Mesendoderm (in vitro differentiated cells): ENCODE measurements at regions not wholly inside any gene's neighbourhood (a gene's known extent, or its start where the extent isn't known, plus 50 kb on each side); places are given as distances from the start of the nearest gene placed in this dataset.

Experiments used
- DNase-seq: peaks from one replicate; pipeline ENCODE4 v3.0.0; 2013
- H2AK5ac ChIP-seq: 2 replicates; pipeline ENCODE4 v1.6.1; 2013; ENCODE audit warnings: low read length, inconsistent platforms
- H2BK120ac ChIP-seq: 2 replicates; pipeline ENCODE4 v1.6.1; 2013; ENCODE audit warnings: low read depth, mild to moderate bottlenecking, low read length, moderate library complexity, mixed read lengths
- H2BK15ac ChIP-seq: replicated peaks from 2 replicates; pipeline ENCODE4 v1.6.1; 2013; ENCODE audit warnings: low read depth, mild to moderate bottlenecking, moderate library complexity
- H2BK5ac ChIP-seq: 2 replicates; pipeline ENCODE4 v1.6.1; 2013; ENCODE audit warnings: low read length, inconsistent platforms
- H3K18ac ChIP-seq: 2 replicates; pipeline ENCODE4 v1.6.1; 2013; ENCODE audit warnings: mild to moderate bottlenecking, low read length, mixed read lengths
- H3K23ac ChIP-seq: one replicate; pipeline ENCODE4 v1.6.1; 2013; ENCODE audit warnings: low read length
- H3K27ac ChIP-seq: 2 replicates; pipeline ENCODE4 v1.5.1; 2013; ENCODE audit warnings: low read depth, mild to moderate bottlenecking, inconsistent platforms, low read length, moderate library complexity
- H3K27me3 ChIP-seq: 2 replicates; pipeline ENCODE4 v1.6.1; 2013; ENCODE audit warnings: low read length, control low read depth, mild to moderate bottlenecking, inconsistent platforms; ENCODE audit not compliant: insufficient read depth, poor library complexity
- H3K36me3 ChIP-seq: 2 replicates; pipeline ENCODE4 v1.6.1; 2013; ENCODE audit warnings: low read length, inconsistent platforms; ENCODE audit not compliant: control insufficient read depth, insufficient read depth
- H3K4ac ChIP-seq: one replicate; pipeline ENCODE4 v1.6.1; 2013; ENCODE audit warnings: low read depth, mild to moderate bottlenecking, low read length, moderate library complexity
- H3K4me1 ChIP-seq: 2 replicates; pipeline ENCODE4 v1.6.1; 2013; ENCODE audit warnings: low read depth, low read length, inconsistent platforms; ENCODE audit not compliant: control insufficient read depth
- H3K4me2 ChIP-seq: 2 replicates; pipeline ENCODE4 v1.6.1; 2013; ENCODE audit warnings: low read length
- H3K4me3 ChIP-seq: 2 replicates; pipeline ENCODE4 v1.5.1; 2013; ENCODE audit warnings: mild to moderate bottlenecking, low read length
- H3K56ac ChIP-seq: one replicate; pipeline ENCODE4 v1.6.1; 2013; ENCODE audit warnings: low read length
- H3K79me1 ChIP-seq: 2 replicates; pipeline ENCODE4 v1.6.1; 2013; ENCODE audit warnings: low read length, inconsistent platforms
- H3K79me2 ChIP-seq: 2 replicates; pipeline ENCODE4 v1.6.1; 2013; ENCODE audit warnings: mild to moderate bottlenecking, low read length; ENCODE audit not compliant: control insufficient read depth, insufficient read depth
- H3K9ac ChIP-seq: 2 replicates; pipeline ENCODE4 v1.6.1; 2013; ENCODE audit warnings: low read length, inconsistent platforms
- H4K5ac ChIP-seq: one replicate; pipeline ENCODE4 v1.6.1; 2013; ENCODE audit warnings: low read length
- H4K8ac ChIP-seq: one replicate; pipeline ENCODE4 v1.6.1; 2013; ENCODE audit warnings: low read depth, mild to moderate bottlenecking, control low read depth, low read length, moderate library complexity
- WGBS: extraction: QIAGEN DNeasy Blood & Tissue Kit; methylation state at CpG from one replicate; pipeline ENCODE4 v1.1.7; 2013; ENCODE audit warnings: low lambda C conversion rate, missing lambda C conversion rate; ENCODE audit not compliant: insufficient coverage; ENCODE audit errors: extremely low coverage; 5-methylcytosine and 5-hydroxymethylcytosine counted together

GRCh38 chr1:218775501-218776021 is 398.1 kb upstream of the LYPLAL1 start:
- no peak overlapping the region for H2BK120ac ChIP-seq

DNA sequence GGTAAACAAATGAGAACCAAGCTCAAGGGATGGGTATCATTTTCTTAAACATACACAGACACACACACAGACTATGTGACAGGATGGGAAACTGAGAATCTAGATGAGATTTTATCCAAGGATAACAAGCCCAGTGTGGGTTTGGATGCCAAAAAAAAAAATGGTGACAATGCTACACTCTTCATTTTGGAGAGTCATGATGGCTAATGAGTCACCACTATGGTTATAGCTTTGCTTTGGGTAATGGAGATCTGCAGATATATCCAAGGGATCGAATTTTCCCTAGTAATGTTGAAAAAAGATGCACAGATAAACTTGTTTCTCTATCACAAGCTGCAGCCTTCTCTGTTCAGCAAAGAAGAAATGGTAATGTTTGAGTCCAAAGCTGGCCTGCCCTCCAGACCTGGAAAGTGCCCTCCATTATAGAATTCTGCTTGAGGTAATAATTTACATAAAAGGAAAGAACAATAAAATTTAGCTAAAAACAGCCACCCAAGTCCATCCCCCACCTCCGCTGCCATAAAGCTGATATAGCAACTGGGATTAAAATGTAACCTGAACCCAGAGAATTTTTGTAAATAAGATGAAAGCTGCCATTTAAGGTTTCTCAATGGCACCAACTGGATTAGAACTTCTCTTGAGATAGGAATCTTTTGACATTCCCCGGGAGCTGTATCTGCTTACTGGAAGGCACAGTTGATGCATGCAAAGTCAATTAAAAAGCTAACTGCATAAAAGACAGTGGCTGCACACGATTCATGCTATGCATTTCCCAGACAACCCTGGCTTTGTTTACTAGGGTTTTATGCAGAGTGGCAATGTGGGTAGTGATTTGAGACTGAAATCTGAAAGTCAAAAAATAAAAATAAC is 395.2 kb upstream of the LYPLAL1 start:
- no peak overlapping the region for H2BK5ac ChIP-seq
- no peak overlapping the region for H3K4me3 ChIP-seq
- H3K79me2 ChIP-seq = no peaks in the 10 kb centered on the region
- H4K5ac ChIP-seq = no peak overlapping the region
- H3K36me3 ChIP-seq = no peaks in the 10 kb centered on the region
- no peaks in the 10 kb centered on the region for H3K79me1 ChIP-seq
- WGBS = no CpG with 5 or more reads among the region's 4 CpGs
- H3K4ac ChIP-seq = no peak overlapping the region
- H3K27me3 ChIP-seq = no peaks in the 10 kb centered on the region
- no peak overlapping the region for H3K4me2 ChIP-seq
- H3K18ac ChIP-seq = no peak overlapping the region
- no peak for DNase-seq
- H3K27ac ChIP-seq = no peak overlapping the region
- no peak overlapping the region for H4K8ac ChIP-seq
- no peak overlapping the region for H2AK5ac ChIP-seq
- H3K23ac ChIP-seq = no peak overlapping the region
- H2BK120ac ChIP-seq = no peak overlapping the region
- no peak overlapping the region for H3K56ac ChIP-seq
- peaks cover 8% of the 10 kb centered on the region for H3K4me1 ChIP-seq
- H2BK15ac ChIP-seq = no peak overlapping the region
- no peak overlapping the region for H3K9ac ChIP-seq

More at GRCh38 chr1:218775501-218776021, 398.1 kb upstream of the LYPLAL1 start:
- no peak overlapping the region for H3K56ac ChIP-seq
- H3K9ac ChIP-seq = no peak overlapping the region
- no peaks in the 10 kb centered on the region for H3K79me2 ChIP-seq
- no peak overlapping the region for H3K27ac ChIP-seq
- H3K23ac ChIP-seq = no peak overlapping the region
- no peak overlapping the region for H2AK5ac ChIP-seq
- no peak overlapping the region for H3K4me3 ChIP-seq
- H3K4me2 ChIP-seq = no peak overlapping the region
- peak overlapping the region; percentile 78 for H2BK15ac ChIP-seq
- no CpG with 5 or more reads among the region's 4 CpGs for WGBS
- peak overlapping the region; percentile 86 for H4K8ac ChIP-seq
- H3K4ac ChIP-seq = no peak overlapping the region
- peak; percentile 54 for DNase-seq
- H3K18ac ChIP-seq = peak overlapping the region; percentile 39
- H3K4me1 ChIP-seq = peaks cover 8% of the 10 kb centered on the region
- no peak overlapping the region for H4K5ac ChIP-seq
- no peaks in the 10 kb centered on the region for H3K79me1 ChIP-seq
- no peaks in the 10 kb centered on the region for H3K27me3 ChIP-seq
- no peaks in the 10 kb centered on the region for H3K36me3 ChIP-seq
- H2BK5ac ChIP-seq = no peak overlapping the region

- no peaks in the 10 kb centered on the region for H3K36me3 ChIP-seq
- H2BK120ac ChIP-seq = no peak overlapping the region
- no peak overlapping the region for H2AK5ac ChIP-seq
- H3K79me2 ChIP-seq = no peaks in the 10 kb centered on the region
- H2BK15ac ChIP-seq = no peak overlapping the region
- H3K4me1 ChIP-seq = peaks cover 8% of the 10 kb centered on the region
- no peak overlapping the region for H3K9ac ChIP-seq
- DNase-seq = peak; percentile 50
- no peak overlapping the region for H3K4me2 ChIP-seq
- H3K23ac ChIP-seq = no peak overlapping the region
- whole genome bisulfite sequencing = no CpG with 5 or more reads among the region's 4 CpGs
- H3K4ac ChIP-seq = no peak overlapping the region
- H4K5ac ChIP-seq = no peak overlapping the region
- H2BK5ac ChIP-seq = no peak overlapping the region
- H4K8ac ChIP-seq = no peak overlapping the region
- H3K79me1 ChIP-seq = no peaks in the 10 kb centered on the region
- H3K27me3 ChIP-seq = no peaks in the 10 kb centered on the region
- no peak overlapping the region for H3K4me3 ChIP-seq
- H3K18ac ChIP-seq = no peak overlapping the region
- no peak overlapping the region for H3K56ac ChIP-seq
- no peak overlapping the region for H3K27ac ChIP-seq
These were observed 394.2 kb upstream of the LYPLAL1 start for GRCh38 chr1:218779341-218780100.

DNA sequence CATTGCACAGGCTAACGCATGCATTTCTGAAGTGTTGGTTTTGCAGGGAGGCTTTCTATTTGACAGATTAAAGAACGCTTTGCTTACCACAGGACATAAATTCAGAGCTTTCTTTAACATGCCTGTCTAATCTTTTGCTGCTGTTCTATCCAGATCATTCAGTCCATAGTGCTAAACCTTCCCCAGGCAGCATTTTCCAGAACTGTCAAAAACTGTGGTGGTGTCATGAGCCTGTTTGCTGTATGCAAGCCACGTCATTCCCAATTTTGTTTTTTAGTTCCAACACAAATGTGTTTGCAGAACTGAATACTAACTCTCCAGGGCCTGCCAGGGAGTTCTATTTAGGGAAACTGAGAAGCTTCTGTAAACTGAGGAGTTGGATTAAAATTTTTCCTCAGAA is 390.5 kb upstream of the LYPLAL1 start:
- Histone ChIP-seq H2BK120ac (no peak overlapping the region), H3K23ac (no peak overlapping the region), H3K18ac (no peak overlapping the region), H3K4me2 (no peak overlapping the region), H2BK5ac (no peak overlapping the region), H3K4me3 (no peak overlapping the region), H3K79me1 (no peaks in the 10 kb centered on the region), H3K9ac (no peak overlapping the region), H3K36me3 (no peaks in the 10 kb centered on the region), H3K27me3 (no peaks in the 10 kb centered on the region), H2BK15ac (no peak overlapping the region), H3K4ac (no peak overlapping the region), H2AK5ac (no peak overlapping the region), H3K56ac (no peak overlapping the region), H4K8ac (no peak overlapping the region), H4K5ac (no peak overlapping the region), H3K79me2 (no peaks in the 10 kb centered on the region), H3K4me1 (no peaks in the 10 kb centered on the region), H3K27ac (no peak overlapping the region)
- DNase-seq = no peak
- WGBS = no CpG with 5 or more reads among the region's 3 CpGs

DNA sequence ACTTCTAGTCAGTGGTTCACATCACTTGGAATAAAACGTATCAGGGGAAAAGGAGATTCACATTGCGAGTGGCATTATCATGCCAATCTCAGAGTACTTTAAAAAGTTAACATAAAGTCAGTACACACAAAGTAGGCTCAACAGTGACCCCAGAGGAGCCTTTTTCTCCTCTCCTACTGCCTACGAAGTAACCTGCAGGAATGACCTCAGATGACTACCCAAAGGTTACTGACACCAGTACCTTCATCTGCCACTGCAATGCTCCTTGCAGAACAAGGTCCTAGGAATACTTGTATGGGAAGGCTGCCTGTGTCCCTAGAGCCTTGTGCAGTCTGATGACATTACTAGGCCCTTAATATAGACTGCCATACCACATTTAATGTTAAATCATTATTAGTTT is 389.8 kb upstream of the LYPLAL1 start:
- Histone ChIP-seq H3K18ac (no peak overlapping the region), H4K5ac (no peak overlapping the region), H2AK5ac (no peak overlapping the region), H3K27me3 (no peaks in the 10 kb centered on the region), H3K4me1 (no peaks in the 10 kb centered on the region), H2BK5ac (no peak overlapping the region), H3K4me3 (no peak overlapping the region), H3K56ac (no peak overlapping the region), H3K27ac (no peak overlapping the region), H3K9ac (no peak overlapping the region), H4K8ac (no peak overlapping the region), H3K4me2 (no peak overlapping the region), H2BK15ac (no peak overlapping the region), H3K4ac (no peak overlapping the region), H2BK120ac (no peak overlapping the region), H3K23ac (no peak overlapping the region), H3K36me3 (no peaks in the 10 kb centered on the region), H3K79me2 (no peaks in the 10 kb centered on the region), H3K79me1 (no peaks in the 10 kb centered on the region)
- WGBS = no CpG with 5 or more reads among the region's 3 CpGs
- peak; percentile 15 for DNase-seq
